ENCODE measurements at regions not wholly inside any gene's neighbourhood (a gene's known extent, or its start where the extent isn't known, plus 50 kb on each side); places are given as distances from the start of the nearest gene placed in this dataset.

DNA sequence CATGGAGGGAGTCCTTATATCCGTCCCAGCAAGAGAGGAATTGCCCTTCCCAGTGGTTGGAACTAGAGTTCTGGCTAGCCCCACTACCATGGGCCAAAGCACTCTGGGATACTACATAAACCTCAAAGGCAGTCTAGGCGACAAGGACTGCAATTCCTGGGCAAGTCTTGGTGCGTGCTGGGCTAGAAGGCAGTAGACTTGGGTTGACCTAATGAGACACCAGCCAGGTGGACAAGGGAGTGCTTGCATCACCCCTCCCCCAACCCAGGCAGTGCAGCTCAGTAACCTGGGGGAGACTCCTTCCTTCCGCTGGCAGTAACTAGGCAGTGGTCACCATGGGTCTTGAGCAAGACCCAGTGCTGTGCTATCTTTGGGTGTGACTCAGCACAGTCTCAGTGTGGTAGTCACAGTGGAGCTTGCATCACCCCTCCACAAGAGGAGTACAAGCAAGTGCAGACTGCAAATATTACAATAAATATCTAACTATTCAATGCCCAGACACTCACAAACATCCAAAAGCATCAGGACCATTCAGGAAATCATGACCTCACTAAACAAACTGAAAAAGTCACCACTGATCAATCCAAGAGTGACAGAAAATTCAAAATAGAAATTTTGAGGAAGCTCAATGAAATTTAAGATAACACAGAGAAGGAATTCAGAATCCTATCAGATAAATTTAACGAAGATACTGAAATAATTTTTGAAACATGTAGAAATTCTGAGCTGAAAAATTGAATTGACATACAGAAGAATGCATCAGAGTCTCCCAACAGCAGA is 84.7 kb upstream of the LYPLAL1 start:
- H3K36me3 ChIP-seq (ENCODE audit: control insufficient read depth in 1 of 2, insufficient read depth in 2 of 2, low read length in 2 of 2), result no peaks in the 10 kb centered on the region
- no peaks in the 10 kb centered on the region for H3K9me2 ChIP-seq (ENCODE audit: insufficient read depth)
- H2AFZ ChIP-seq (ENCODE audit: low read depth, low read length, poor library complexity, severe bottlenecking), result no peak overlapping the region
- no peak overlapping the region for H3K4me3 ChIP-seq (replicated peaks in 1 of 2; ENCODE audit: low read depth in 1 of 2, low read length in 2 of 2)
- DNase-seq (ENCODE audit: low read depth, low spot score), result peak; percentile 37
- intact Hi-C loops (cut with micrococcal nuclease), result no loop called here
- H3K27ac ChIP-seq (ENCODE audit: low read depth, low read length), result no peak overlapping the region
- BruUV-seq (replicated peaks), result no TSS peak
- ChIA-PET RAD21 (ENCODE audit: low non-redundant PET in 1 of 2, low total read pairs in 2 of 2, uncharacterized antibody in 2 of 2, unreplicated experiment in 2 of 2) (no interaction called here), CTCF (no interaction called here), POLR2A (no interaction called here)
- no peaks in the 10 kb centered on the region for H4K20me1 ChIP-seq (ENCODE audit: insufficient read depth)
- H3K79me2 ChIP-seq (ENCODE audit: insufficient read depth, low read length), result no peaks in the 10 kb centered on the region
- H3K4me2 ChIP-seq (ENCODE audit: low read length), result 0 out of 2 replicates have a peak overlapping the region, but pooled peaks have one; percentile 3
- peaks cover 0 to 6% of the 10 kb centered on the region in 2 experiments; a peak in 1 of 4 replicates for H3K4me1 ChIP-seq (ENCODE audit: control insufficient read depth in 1 of 2, insufficient read depth in 2 of 2, low read length in 2 of 2)
- peak; percentile 74 for ATAC-seq
- H3K27me3 ChIP-seq (ENCODE audit: insufficient read depth, low read length), result no peaks in the 10 kb centered on the region
- H3K9me3 ChIP-seq (ENCODE audit: control insufficient read depth in 1 of 2, insufficient read depth in 1 of 2, low read depth in 1 of 2, low read length in 2 of 2), result no peaks in the 10 kb centered on the region
- H3K9ac ChIP-seq (ENCODE audit: low read length), result no peak overlapping the region
- TF ChIP-seq EZH2phosphoT487 (IDR thresholded peaks at IDR 0.05; ENCODE audit: borderline replicate concordance) (no peak), CBX3 (IDR thresholded peaks at IDR 0.05; ENCODE audit: low read depth) (peak; percentile 63; the same call in 1 of the 2 replicates), SRF (IDR thresholded peaks at IDR 0.05; ENCODE audit: low read depth) (no peak), ELF1 (IDR thresholded peaks at IDR 0.05; ENCODE audit: borderline replicate concordance, low read depth) (no peak), JUND (IDR thresholded peaks at IDR 0.05) (peak; percentile 53), POLR2AphosphoS5 (IDR thresholded peaks at IDR 0.05; ENCODE audit: low read depth, low read length) (peak; percentile 29; the same call in 1 of the 2 replicates), TCF7L2 (IDR thresholded peaks at IDR 0.05; ENCODE audit: borderline replicate concordance, extremely low read depth, insufficient read depth, insufficient read length) (no peak), RAD21 (IDR thresholded peaks at IDR 0.05; ENCODE audit: low read depth) (no peak), ZNF274 (IDR thresholded peaks at IDR 0.05; ENCODE audit: low read depth, low read length) (no peak), EZH2 (IDR thresholded peaks at IDR 0.05) (no peak), CEBPB (IDR thresholded peaks at IDR 0.05; ENCODE audit: low read depth) (peak; percentile 97), SIN3A (IDR thresholded peaks at IDR 0.05; ENCODE audit: low read depth) (no peak), POLR2A (IDR thresholded peaks at IDR 0.05; ENCODE audit: borderline replicate concordance, extremely low read depth, insufficient read depth, insufficient read length) (no peak), FOSL1 (IDR thresholded peaks at IDR 0.05; ENCODE audit: low read depth) (peak; percentile 64)
- TF ChIP-seq, protein P1, sequence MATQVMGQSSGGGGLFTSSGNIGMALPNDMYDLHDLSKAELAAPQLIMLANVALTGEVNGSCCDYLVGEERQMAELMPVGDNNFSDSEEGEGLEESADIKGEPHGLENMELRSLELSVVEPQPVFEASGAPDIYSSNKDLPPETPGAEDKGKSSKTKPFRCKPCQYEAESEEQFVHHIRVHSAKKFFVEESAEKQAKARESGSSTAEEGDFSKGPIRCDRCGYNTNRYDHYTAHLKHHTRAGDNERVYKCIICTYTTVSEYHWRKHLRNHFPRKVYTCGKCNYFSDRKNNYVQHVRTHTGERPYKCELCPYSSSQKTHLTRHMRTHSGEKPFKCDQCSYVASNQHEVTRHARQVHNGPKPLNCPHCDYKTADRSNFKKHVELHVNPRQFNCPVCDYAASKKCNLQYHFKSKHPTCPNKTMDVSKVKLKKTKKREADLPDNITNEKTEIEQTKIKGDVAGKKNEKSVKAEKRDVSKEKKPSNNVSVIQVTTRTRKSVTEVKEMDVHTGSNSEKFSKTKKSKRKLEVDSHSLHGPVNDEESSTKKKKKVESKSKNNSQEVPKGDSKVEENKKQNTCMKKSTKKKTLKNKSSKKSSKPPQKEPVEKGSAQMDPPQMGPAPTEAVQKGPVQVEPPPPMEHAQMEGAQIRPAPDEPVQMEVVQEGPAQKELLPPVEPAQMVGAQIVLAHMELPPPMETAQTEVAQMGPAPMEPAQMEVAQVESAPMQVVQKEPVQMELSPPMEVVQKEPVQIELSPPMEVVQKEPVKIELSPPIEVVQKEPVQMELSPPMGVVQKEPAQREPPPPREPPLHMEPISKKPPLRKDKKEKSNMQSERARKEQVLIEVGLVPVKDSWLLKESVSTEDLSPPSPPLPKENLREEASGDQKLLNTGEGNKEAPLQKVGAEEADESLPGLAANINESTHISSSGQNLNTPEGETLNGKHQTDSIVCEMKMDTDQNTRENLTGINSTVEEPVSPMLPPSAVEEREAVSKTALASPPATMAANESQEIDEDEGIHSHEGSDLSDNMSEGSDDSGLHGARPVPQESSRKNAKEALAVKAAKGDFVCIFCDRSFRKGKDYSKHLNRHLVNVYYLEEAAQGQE (IDR thresholded peaks at IDR 0.05; ENCODE audit: low read depth), result no peak
- TF ChIP-seq, protein P2, sequence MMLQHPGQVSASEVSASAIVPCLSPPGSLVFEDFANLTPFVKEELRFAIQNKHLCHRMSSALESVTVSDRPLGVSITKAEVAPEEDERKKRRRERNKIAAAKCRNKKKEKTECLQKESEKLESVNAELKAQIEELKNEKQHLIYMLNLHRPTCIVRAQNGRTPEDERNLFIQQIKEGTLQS (IDR thresholded peaks at IDR 0.05), result peak; percentile 91
- TF ChIP-seq, protein P3, sequence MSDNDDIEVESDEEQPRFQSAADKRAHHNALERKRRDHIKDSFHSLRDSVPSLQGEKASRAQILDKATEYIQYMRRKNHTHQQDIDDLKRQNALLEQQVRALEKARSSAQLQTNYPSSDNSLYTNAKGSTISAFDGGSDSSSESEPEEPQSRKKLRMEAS (IDR thresholded peaks at IDR 0.05), result 0 out of 2 replicates have a peak, but pooled peaks have one; percentile 22
- TF ChIP-seq, protein P4, sequence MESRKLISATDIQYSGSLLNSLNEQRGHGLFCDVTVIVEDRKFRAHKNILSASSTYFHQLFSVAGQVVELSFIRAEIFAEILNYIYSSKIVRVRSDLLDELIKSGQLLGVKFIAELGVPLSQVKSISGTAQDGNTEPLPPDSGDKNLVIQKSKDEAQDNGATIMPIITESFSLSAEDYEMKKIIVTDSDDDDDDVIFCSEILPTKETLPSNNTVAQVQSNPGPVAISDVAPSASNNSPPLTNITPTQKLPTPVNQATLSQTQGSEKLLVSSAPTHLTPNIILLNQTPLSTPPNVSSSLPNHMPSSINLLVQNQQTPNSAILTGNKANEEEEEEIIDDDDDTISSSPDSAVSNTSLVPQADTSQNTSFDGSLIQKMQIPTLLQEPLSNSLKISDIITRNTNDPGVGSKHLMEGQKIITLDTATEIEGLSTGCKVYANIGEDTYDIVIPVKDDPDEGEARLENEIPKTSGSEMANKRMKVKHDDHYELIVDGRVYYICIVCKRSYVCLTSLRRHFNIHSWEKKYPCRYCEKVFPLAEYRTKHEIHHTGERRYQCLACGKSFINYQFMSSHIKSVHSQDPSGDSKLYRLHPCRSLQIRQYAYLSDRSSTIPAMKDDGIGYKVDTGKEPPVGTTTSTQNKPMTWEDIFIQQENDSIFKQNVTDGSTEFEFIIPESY (IDR thresholded peaks at IDR 0.05; ENCODE audit: extremely low read depth, insufficient replicate concordance, low read length), result no peak
- TF ChIP-seq, protein P5, sequence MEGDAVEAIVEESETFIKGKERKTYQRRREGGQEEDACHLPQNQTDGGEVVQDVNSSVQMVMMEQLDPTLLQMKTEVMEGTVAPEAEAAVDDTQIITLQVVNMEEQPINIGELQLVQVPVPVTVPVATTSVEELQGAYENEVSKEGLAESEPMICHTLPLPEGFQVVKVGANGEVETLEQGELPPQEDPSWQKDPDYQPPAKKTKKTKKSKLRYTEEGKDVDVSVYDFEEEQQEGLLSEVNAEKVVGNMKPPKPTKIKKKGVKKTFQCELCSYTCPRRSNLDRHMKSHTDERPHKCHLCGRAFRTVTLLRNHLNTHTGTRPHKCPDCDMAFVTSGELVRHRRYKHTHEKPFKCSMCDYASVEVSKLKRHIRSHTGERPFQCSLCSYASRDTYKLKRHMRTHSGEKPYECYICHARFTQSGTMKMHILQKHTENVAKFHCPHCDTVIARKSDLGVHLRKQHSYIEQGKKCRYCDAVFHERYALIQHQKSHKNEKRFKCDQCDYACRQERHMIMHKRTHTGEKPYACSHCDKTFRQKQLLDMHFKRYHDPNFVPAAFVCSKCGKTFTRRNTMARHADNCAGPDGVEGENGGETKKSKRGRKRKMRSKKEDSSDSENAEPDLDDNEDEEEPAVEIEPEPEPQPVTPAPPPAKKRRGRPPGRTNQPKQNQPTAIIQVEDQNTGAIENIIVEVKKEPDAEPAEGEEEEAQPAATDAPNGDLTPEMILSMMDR (IDR thresholded peaks at IDR 0.05 in 2 of 3, conservative IDR thresholded peaks at IDR 0.05 in 1 of 3; ENCODE audit: borderline replicate concordance in 1 of 3, insufficient read depth in 1 of 3, low read depth in 2 of 3, low read length in 2 of 3), result no peak
